ENCODE measurements at regions not wholly inside any gene's neighbourhood (a gene's known extent, or its start where the extent isn't known, plus 50 kb on each side); places are given as distances from the start of the nearest gene placed in this dataset.

DNA sequence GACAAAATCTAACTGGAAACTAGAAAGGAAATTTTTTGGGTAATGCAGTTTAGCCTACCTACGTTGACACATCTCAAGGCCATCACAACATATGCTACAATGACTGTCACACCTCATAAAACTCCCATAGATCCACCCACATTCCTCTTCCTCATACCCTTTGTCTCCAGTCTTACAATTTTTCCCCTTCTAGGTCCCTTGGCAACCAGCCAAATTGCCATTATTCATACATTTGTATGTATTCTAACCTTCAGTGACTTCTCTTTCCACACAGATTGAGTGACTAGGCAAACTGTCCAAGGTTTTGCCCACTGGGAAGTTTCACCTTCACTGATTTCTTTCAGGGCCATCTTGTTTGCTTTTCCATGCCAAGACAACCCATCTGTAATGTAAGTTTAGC, 100.5 kb upstream of the TPK1 start:
- no peak for DNase-seq
- no peak overlapping the region for H3K4me3 Mint-ChIP-seq
- no peak overlapping the region for H3K27ac Mint-ChIP-seq
- H3K4me1 Mint-ChIP-seq, result peaks cover 11% of the 10 kb centered on the region
- TF ChIP-seq, protein P1, sequence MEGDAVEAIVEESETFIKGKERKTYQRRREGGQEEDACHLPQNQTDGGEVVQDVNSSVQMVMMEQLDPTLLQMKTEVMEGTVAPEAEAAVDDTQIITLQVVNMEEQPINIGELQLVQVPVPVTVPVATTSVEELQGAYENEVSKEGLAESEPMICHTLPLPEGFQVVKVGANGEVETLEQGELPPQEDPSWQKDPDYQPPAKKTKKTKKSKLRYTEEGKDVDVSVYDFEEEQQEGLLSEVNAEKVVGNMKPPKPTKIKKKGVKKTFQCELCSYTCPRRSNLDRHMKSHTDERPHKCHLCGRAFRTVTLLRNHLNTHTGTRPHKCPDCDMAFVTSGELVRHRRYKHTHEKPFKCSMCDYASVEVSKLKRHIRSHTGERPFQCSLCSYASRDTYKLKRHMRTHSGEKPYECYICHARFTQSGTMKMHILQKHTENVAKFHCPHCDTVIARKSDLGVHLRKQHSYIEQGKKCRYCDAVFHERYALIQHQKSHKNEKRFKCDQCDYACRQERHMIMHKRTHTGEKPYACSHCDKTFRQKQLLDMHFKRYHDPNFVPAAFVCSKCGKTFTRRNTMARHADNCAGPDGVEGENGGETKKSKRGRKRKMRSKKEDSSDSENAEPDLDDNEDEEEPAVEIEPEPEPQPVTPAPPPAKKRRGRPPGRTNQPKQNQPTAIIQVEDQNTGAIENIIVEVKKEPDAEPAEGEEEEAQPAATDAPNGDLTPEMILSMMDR (IDR thresholded peaks at IDR 0.05), result no peak
- no peaks in the 10 kb centered on the region for H3K27me3 Mint-ChIP-seq (ENCODE audit: low read depth, poor library complexity)
- H3K36me3 Mint-ChIP-seq (ENCODE audit: low read depth), result no peaks in the 10 kb centered on the region
- H3K9me3 Mint-ChIP-seq, result no peaks in the 10 kb centered on the region

GRCh38 chr7:144910411-144910810, 74.6 kb upstream of the TPK1 start:
- Mint-ChIP-seq H3K9me3 (no peaks in the 10 kb centered on the region), H3K27ac (no peak overlapping the region), H3K4me3 (no peak overlapping the region), H3K4me1 (no peaks in the 10 kb centered on the region), H3K36me3 (ENCODE audit: low read depth) (no peaks in the 10 kb centered on the region), H3K27me3 (ENCODE audit: low read depth, poor library complexity) (no peaks in the 10 kb centered on the region)
- no peak for DNase-seq
- TF ChIP-seq, protein P1 (IDR thresholded peaks at IDR 0.05), result no peak

- H3K4me1 Mint-ChIP-seq, result no peaks in the 10 kb centered on the region
- no peaks in the 10 kb centered on the region for H3K27me3 Mint-ChIP-seq (ENCODE audit: low read depth, poor library complexity)
- no peak overlapping the region for H3K4me3 Mint-ChIP-seq
- H3K27ac Mint-ChIP-seq, result no peak overlapping the region
- no peaks in the 10 kb centered on the region for H3K36me3 Mint-ChIP-seq (ENCODE audit: low read depth)
- peak; percentile 3 for DNase-seq
- TF ChIP-seq, protein P1 (IDR thresholded peaks at IDR 0.05), result no peak
- no peaks in the 10 kb centered on the region for H3K9me3 Mint-ChIP-seq
These were observed 73.2 kb upstream of the TPK1 start for GRCh38 chr7:144908943-144909556.

GRCh38 chr7:144908324-144908723, 72.5 kb upstream of the TPK1 start:
- Mint-ChIP-seq H3K4me1 (no peaks in the 10 kb centered on the region), H3K9me3 (no peaks in the 10 kb centered on the region), H3K4me3 (no peak overlapping the region), H3K36me3 (ENCODE audit: low read depth) (no peaks in the 10 kb centered on the region), H3K27me3 (ENCODE audit: low read depth, poor library complexity) (no peaks in the 10 kb centered on the region), H3K27ac (peak overlapping the region; percentile 8)
- no peak for DNase-seq
- TF ChIP-seq, protein P1 (IDR thresholded peaks at IDR 0.05), result no peak

DNA sequence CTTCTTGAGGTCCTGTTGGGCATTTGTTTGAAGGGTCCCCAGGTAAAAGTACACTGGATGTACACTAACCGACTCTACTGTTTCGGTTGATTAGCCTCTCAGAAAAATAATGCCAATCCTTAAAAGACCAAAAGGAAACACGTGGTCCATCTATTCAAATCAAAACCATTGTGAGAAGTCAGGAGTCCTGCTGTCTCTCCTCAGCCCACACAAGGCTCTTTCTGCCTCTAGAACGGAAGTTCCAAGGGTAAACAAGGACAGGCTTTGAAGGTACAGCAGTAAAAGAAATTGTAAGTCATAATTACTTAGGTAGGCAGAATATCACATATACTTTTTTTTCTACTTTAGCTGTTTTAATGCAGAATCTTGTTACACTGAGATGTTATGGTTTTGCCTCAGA, 71.7 kb upstream of the TPK1 start:
- Mint-ChIP-seq H3K9me3 (no peaks in the 10 kb centered on the region), H3K27ac (no peak overlapping the region), H3K4me1 (no peaks in the 10 kb centered on the region), H3K36me3 (ENCODE audit: low read depth) (no peaks in the 10 kb centered on the region), H3K27me3 (ENCODE audit: low read depth, poor library complexity) (no peaks in the 10 kb centered on the region), H3K4me3 (no peak overlapping the region)
- no peak for DNase-seq
- TF ChIP-seq, protein P1 (IDR thresholded peaks at IDR 0.05), result no peak

DNA sequence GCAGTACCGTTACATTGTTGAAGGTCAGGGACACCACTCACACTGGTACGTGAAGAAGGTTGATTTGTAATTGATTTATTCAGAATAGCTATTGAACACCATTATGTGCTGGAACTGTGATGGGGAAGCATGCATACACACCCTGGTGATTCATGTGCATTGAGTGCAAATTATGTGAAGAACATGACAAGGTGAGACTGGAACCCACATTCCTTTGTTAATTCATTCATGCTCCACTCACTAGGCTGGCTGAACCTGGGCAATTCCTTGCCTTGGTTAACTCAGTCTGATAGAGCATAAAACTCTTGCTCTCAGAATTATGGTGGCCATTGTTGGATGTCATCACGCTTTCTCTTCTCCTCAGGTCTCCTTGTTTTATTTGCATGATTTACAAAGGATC, 67.3 kb upstream of the TPK1 start:
- H3K27ac Mint-ChIP-seq, result no peak overlapping the region
- no peaks in the 10 kb centered on the region for H3K4me1 Mint-ChIP-seq
- no peak overlapping the region for H3K4me3 Mint-ChIP-seq
- peaks cover 3% of the 10 kb centered on the region for H3K27me3 Mint-ChIP-seq (ENCODE audit: low read depth, poor library complexity)
- TF ChIP-seq, protein P1 (IDR thresholded peaks at IDR 0.05), result no peak
- no peaks in the 10 kb centered on the region for H3K36me3 Mint-ChIP-seq (ENCODE audit: low read depth)
- DNase-seq, result no peak
- H3K9me3 Mint-ChIP-seq, result no peaks in the 10 kb centered on the region

All from nephron progenitor cell (in vitro differentiated cells).